K562 (cell line): ENCODE measurements at regions not wholly inside any gene's neighbourhood (a gene's known extent, or its start where the extent isn't known, plus 50 kb on each side); places are given as distances from the start of the nearest gene placed in this dataset.

ENCODE experiments used
- AFF4 ChIP-seq: sonication (generic); formaldehyde crosslinking; IDR thresholded peaks from 2 replicates; pipeline ENCODE4 v1.8.0; 2023; ENCODE audit warnings: mild to moderate bottlenecking, missing genetic modification reagents
- EZH2 ChIP-seq: IDR thresholded peaks from 2 replicates; pipeline ENCODE4 v1.6.1; 2012; ENCODE audit warnings: low read depth, mild to moderate bottlenecking, inconsistent platforms, low read length, borderline replicate concordance
- GABPA ChIP-seq: fragments of 200-800 bp; sonication (Bioruptor generic); conservative IDR thresholded peaks from 2 replicates; pipeline ENCODE4 v1.6.1; 2016; ENCODE audit warnings: low read depth, missing genetic modification characterization, missing compliant biosample characterization
- HCFC1 ChIP-seq: IDR thresholded peaks from 2 replicates; pipeline ENCODE4 v1.6.1; 2012; ENCODE audit warnings: low read depth, low read length, improper control_type of control experiment
- MLX ChIP-seq, 2 experiments: fragments of 450-650 bp in 1 of 2; sonication (generic) in 1 of 2; formaldehyde crosslinking; conservative IDR thresholded peaks; 2 replicates each; pipeline versions ENCODE4 v1.4.0 to v1.8.1; 2020 to 2022; ENCODE audit warnings: mild to moderate bottlenecking in 1 of 2, missing genetic modification reagents in 1 of 2
- POLR2A ChIP-seq: fragments of 450-650 bp; conservative IDR thresholded peaks from 2 replicates; pipeline ENCODE4 v1.6.1; 2016
- REST ChIP-seq, 2 experiments: fragments of 450-650 bp; formaldehyde crosslinking in 1 of 2; IDR thresholded peaks; 2 replicates each; pipeline versions ENCODE4 v1.4.0 to v1.6.1; 2014 to 2020; ENCODE audit warnings: mild to moderate bottlenecking in 2 of 2, borderline replicate concordance in 1 of 2, low read depth in 1 of 2
- SIN3A ChIP-seq, 2 experiments: fragments of 150-350 bp in 1 of 2; IDR thresholded peaks; 2 replicates each; pipeline ENCODE4 v1.6.1; 2011 to 2016; ENCODE audit warnings: borderline replicate concordance in 2 of 2, low read depth in 2 of 2, low read length in 2 of 2, mild to moderate bottlenecking in 2 of 2, moderate library complexity in 2 of 2; ENCODE audit not compliant: control insufficient read depth in 1 of 2
- ZC3H11A ChIP-seq: IDR thresholded peaks from 2 replicates; pipeline ENCODE4 v1.6.1; 2012; ENCODE audit warnings: low read depth, low read length, improper control_type of control experiment

GRCh38 chr5:135720191-135720590 lies 114.3 kb upstream of the SLC25A48 start:
- TF ChIP-seq GABPA (tag) (no peak), POLR2A (no peak), REST (IDR thresholded peaks at IDR 0.05; ENCODE audit: borderline replicate concordance) (no peak), REST (CRISPR knock-in tag; IDR thresholded peaks at IDR 0.05; ENCODE audit: low read depth) (no peak), EZH2 (no peak), HCFC1 (no peak), MLX (CRISPR knock-in tag; conservative IDR thresholded peaks at IDR 0.05) (no peak), SIN3A (IDR thresholded peaks at IDR 0.05; ENCODE audit: borderline replicate concordance in 2 of 2, control insufficient read depth in 1 of 2, low read depth in 2 of 2, low read length in 2 of 2) (no peak), AFF4 (CRISPR knock-in tag) (no peak), ZC3H11A (no peak)
